Uterus (tissue), 2 donors: ENCODE measurements at regions not wholly inside any gene's neighbourhood (a gene's known extent, or its start where the extent isn't known, plus 50 kb on each side); places are given as distances from the start of the nearest gene placed in this dataset.

Source experiments
- POLR2A ChIP-seq, 2 donors: fragments of 450-650 bp; IDR thresholded peaks; one replicate each; pipeline ENCODE4 v1.6.1; 2016; ENCODE audit warnings: antibody characterized with exemption in 2 of 2, mild to moderate bottlenecking in 1 of 2, moderate library complexity in 1 of 2
- TF ChIP-seq, protein P1 (sequence below), 4 experiments: fragments of 200-600 bp in 2 of 4; fragments of 450-650 bp in 2 of 4; sonication (generic) in 2 of 4; IDR thresholded peaks; one replicate each; pipeline ENCODE4 v1.5.1; 2016 to 2019; ENCODE audit warnings: antibody characterized with exemption in 4 of 4, mild to moderate bottlenecking in 2 of 4, moderate library complexity in 1 of 4

DNA sequence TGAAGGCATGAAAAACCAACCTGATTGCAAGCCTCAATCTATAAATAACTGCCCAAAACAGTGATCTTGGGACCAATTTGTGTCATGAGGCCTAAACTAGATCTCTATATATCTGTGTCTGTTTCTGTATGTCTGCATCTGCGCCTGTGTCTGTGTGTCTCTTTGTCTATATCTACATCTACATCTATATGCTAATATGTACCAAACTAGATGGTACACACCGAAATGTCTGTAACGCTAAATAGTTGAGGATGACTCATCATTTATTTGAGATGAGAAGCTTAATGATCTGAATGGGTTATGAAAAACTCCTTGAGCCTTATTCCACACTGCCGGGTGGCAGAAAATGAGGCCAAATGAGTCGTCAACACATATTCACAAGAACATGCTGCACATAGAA, 982.3 kb downstream of the ROBO2 start:
- TF ChIP-seq, protein P1, sequence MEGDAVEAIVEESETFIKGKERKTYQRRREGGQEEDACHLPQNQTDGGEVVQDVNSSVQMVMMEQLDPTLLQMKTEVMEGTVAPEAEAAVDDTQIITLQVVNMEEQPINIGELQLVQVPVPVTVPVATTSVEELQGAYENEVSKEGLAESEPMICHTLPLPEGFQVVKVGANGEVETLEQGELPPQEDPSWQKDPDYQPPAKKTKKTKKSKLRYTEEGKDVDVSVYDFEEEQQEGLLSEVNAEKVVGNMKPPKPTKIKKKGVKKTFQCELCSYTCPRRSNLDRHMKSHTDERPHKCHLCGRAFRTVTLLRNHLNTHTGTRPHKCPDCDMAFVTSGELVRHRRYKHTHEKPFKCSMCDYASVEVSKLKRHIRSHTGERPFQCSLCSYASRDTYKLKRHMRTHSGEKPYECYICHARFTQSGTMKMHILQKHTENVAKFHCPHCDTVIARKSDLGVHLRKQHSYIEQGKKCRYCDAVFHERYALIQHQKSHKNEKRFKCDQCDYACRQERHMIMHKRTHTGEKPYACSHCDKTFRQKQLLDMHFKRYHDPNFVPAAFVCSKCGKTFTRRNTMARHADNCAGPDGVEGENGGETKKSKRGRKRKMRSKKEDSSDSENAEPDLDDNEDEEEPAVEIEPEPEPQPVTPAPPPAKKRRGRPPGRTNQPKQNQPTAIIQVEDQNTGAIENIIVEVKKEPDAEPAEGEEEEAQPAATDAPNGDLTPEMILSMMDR (IDR thresholded peaks at IDR 0.05) = no peak
- TF ChIP-seq POLR2A (IDR thresholded peaks at IDR 0.05) = no peak
